Upper lobe of left lung (tissue), 6 donors: ENCODE measurements at regions not wholly inside any gene's neighbourhood (a gene's known extent, or its start where the extent isn't known, plus 50 kb on each side); places are given as distances from the start of the nearest gene placed in this dataset.

Source experiments
- ATAC-seq, 2 donors: fragments of 200-7000 bp; cut with Tn5 transposase; one replicate each; pipeline ENCODE4 v1.9.1; 2022; ENCODE audit warnings: mild to moderate bottlenecking in 2 of 2, moderate library complexity in 2 of 2; ENCODE audit not compliant: low FRiP score in 2 of 2
- DNase-seq, 2 donors: peaks; one replicate each; pipeline ENCODE4 v3.0.0-alpha.2; 2019 to 2020
- H3K27ac ChIP-seq, 4 donors: fragments of 200-600 bp; sonication (generic); one replicate each; pipeline ENCODE4 v1.5.1; 2016 to 2019
- H3K27me3 ChIP-seq, 4 donors: fragments of 200-600 bp; sonication (generic); one replicate each; pipeline ENCODE4 v1.5.1; 2017 to 2019
- H3K36me3 ChIP-seq, 4 donors: fragments of 200-600 bp; sonication (generic); one replicate each; pipeline ENCODE4 v1.5.1; 2016 to 2019
- H3K4me1 ChIP-seq, 4 donors: fragments of 200-600 bp; sonication (generic); one replicate each; pipeline ENCODE4 v1.5.1; 2018 to 2019
- H3K4me3 ChIP-seq, 4 donors: fragments of 200-600 bp; sonication (generic); one replicate each; pipeline ENCODE4 v1.5.1; 2017 to 2019; ENCODE audit warnings: mild to moderate bottlenecking in 2 of 4, moderate library complexity in 1 of 4
- H3K9me3 ChIP-seq, 4 donors: fragments of 200-600 bp; sonication (generic); one replicate each; pipeline ENCODE4 v1.5.1; 2018 to 2019
- EP300 ChIP-seq, 4 donors: sonication (generic); formaldehyde crosslinking; IDR thresholded peaks; one replicate each; pipeline ENCODE4 v1.5.1; 2017; ENCODE audit warnings: antibody characterized with exemption in 4 of 4, control low read depth in 2 of 4
- POLR2A ChIP-seq, 4 donors: fragments of 450-650 bp; IDR thresholded peaks; one replicate each; pipeline ENCODE4 v1.5.1; 2016 to 2017; ENCODE audit warnings: antibody characterized with exemption in 4 of 4, mild to moderate bottlenecking in 2 of 4
- POLR2AphosphoS5 ChIP-seq, 2 donors: sonication (generic); formaldehyde crosslinking; IDR thresholded peaks; one replicate each; pipeline ENCODE4 v1.5.1; 2017; ENCODE audit warnings: antibody characterized with exemption in 2 of 2
- WGBS, 2 donors: methylation state at CpG; one replicate each; pipeline ENCODE4 v1.1.5; 2017 to 2018; 5-methylcytosine and 5-hydroxymethylcytosine counted together
- TF ChIP-seq, protein P1 (sequence below), 6 experiments: fragments of 450-650 bp in 4 of 6; fragments of 200-600 bp in 2 of 6; sonication (generic) in 2 of 6; IDR thresholded peaks; one replicate each; pipeline ENCODE4 v1.5.1; 2016 to 2019; ENCODE audit warnings: antibody characterized with exemption in 6 of 6
- donor health status: DM: no; HTN: no; CAD: no; lungs with moderate emphysema.
- donor health status: DM: no; HTN: yes; CAD: no; lungs with severe emphysema.

- no peak for ATAC-seq
- Histone ChIP-seq H3K4me1 (no peaks in the 10 kb centered on the region), H3K27ac (no peak overlapping the region), H3K4me3 (no peak overlapping the region), H3K36me3 (no peaks in the 10 kb centered on the region), H3K9me3 (no peaks in the 10 kb centered on the region), H3K27me3 (no peaks in the 10 kb centered on the region)
- no peak for DNase-seq
- WGBS, 2 donors, result 51 to 60% methylated on average over 4 of the region's 4 CpGs
- no peak for TF ChIP-seq EP300 (IDR thresholded peaks at IDR 0.05)
Measured at GRCh38 chr11:27882066-27882697, 181.9 kb upstream of the BDNF start.

DNA sequence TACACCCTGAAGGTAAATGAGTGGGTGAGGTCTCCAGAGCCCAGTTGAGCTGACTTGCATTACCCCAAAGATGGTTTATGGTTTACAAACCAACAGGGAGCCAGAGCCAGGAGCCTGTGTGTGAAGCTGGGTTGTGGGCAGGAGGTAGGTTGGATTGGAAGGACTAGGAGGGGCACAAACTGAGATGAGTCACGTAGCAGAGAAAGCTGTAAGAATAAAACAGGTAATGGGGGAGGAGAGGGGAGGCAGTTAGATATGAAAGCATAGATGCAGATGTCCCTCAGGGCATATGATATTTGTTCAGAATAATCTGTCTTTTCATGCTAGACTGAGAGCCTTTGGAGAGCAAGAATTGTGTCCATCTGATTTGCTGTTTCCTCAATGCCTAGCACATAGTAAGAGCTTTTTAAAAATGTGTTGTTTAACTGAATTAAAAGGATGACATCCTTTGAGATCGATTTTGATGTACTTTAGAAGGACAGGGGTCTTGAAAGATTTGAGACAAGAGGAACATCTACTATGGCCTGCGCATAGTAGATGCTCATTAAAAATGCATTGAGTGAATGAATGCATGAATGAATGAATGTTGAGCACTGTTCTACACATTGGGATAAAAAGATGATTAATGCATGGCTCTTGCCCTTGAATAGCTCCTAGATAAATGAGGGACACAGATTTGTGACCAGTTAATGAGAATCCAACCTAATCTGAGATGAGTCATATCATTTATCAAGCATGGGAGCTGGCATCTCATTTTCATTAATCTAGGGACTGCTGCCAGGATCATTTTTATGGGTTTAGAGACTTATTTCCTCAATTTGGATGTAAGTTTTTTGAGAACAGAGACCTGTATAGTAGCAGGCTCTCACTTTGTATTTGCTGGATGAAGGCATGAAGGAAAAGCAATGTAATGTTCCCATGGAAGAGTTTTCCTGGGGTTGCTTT, 175.8 kb upstream of the BDNF start:
- Histone ChIP-seq H3K4me3 (no peak overlapping the region), H3K27me3 (no peaks in the 10 kb centered on the region), H3K36me3 (no peaks in the 10 kb centered on the region), H3K27ac (no peak overlapping the region), H3K9me3 (no peaks in the 10 kb centered on the region), H3K4me1 (no peaks in the 10 kb centered on the region)
- TF ChIP-seq, protein P1, sequence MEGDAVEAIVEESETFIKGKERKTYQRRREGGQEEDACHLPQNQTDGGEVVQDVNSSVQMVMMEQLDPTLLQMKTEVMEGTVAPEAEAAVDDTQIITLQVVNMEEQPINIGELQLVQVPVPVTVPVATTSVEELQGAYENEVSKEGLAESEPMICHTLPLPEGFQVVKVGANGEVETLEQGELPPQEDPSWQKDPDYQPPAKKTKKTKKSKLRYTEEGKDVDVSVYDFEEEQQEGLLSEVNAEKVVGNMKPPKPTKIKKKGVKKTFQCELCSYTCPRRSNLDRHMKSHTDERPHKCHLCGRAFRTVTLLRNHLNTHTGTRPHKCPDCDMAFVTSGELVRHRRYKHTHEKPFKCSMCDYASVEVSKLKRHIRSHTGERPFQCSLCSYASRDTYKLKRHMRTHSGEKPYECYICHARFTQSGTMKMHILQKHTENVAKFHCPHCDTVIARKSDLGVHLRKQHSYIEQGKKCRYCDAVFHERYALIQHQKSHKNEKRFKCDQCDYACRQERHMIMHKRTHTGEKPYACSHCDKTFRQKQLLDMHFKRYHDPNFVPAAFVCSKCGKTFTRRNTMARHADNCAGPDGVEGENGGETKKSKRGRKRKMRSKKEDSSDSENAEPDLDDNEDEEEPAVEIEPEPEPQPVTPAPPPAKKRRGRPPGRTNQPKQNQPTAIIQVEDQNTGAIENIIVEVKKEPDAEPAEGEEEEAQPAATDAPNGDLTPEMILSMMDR (IDR thresholded peaks at IDR 0.05), result no peak
- no peak for TF ChIP-seq POLR2AphosphoS5 (IDR thresholded peaks at IDR 0.05)
- no peak for TF ChIP-seq EP300 (IDR thresholded peaks at IDR 0.05)
- no peak for TF ChIP-seq POLR2A (IDR thresholded peaks at IDR 0.05)
- 62 to 73% methylated on average over 3 of the region's 3 CpGs for WGBS, 2 donors
- ATAC-seq (no peak), DNase-seq (no peak)

GRCh38 chr11:27874998-27875830, 175.0 kb upstream of the BDNF start:
- no peaks in the 10 kb centered on the region for H3K4me1 ChIP-seq
- no peak overlapping the region for H3K27ac ChIP-seq
- H3K9me3 ChIP-seq, result no peaks in the 10 kb centered on the region
- no peak for ATAC-seq
- H3K27me3 ChIP-seq, result no peaks in the 10 kb centered on the region
- H3K4me3 ChIP-seq, result no peak overlapping the region
- H3K36me3 ChIP-seq, result no peaks in the 10 kb centered on the region
- DNase-seq, result no peak
- TF ChIP-seq, protein P1 (IDR thresholded peaks at IDR 0.05), result no peak
- TF ChIP-seq EP300 (IDR thresholded peaks at IDR 0.05), result no peak
- no peak for TF ChIP-seq POLR2A (IDR thresholded peaks at IDR 0.05)
- no peak for TF ChIP-seq POLR2AphosphoS5 (IDR thresholded peaks at IDR 0.05)
- 27 to 40% methylated on average over 7 of the region's 7 CpGs for WGBS, 2 donors

DNA sequence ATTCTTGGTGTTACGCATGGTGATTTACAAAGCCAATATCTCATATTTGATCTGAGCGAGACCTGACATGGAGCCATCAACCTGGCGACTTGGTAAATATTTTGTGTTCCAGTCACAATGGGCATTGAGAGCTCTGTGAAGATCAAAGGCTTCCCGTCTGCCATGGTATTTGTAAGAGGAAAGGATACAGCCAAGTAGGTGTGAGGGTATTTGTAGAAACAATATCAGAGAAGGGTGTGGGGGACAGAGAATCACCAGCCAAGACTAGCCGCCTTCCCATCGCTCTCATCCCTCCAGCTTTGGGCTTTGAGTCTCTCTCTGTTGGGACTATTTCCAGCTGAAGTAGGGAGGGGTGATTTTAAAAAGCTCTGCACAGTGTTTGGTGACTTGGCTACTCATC, 173.4 kb upstream of the BDNF start:
- Histone ChIP-seq H3K27me3 (no peaks in the 10 kb centered on the region), H3K4me1 (no peaks in the 10 kb centered on the region), H3K4me3 (no peak overlapping the region), H3K27ac (no peak overlapping the region), H3K36me3 (no peaks in the 10 kb centered on the region), H3K9me3 (no peaks in the 10 kb centered on the region)
- DNase-seq (no peak), ATAC-seq (no peak)
- 49 to 61% methylated on average over 6 of the region's 6 CpGs for WGBS, 2 donors
- TF ChIP-seq EP300 (IDR thresholded peaks at IDR 0.05) (no peak), POLR2AphosphoS5 (IDR thresholded peaks at IDR 0.05) (no peak), POLR2A (IDR thresholded peaks at IDR 0.05) (no peak)
- TF ChIP-seq, protein P1 (IDR thresholded peaks at IDR 0.05), result no peak

DNA sequence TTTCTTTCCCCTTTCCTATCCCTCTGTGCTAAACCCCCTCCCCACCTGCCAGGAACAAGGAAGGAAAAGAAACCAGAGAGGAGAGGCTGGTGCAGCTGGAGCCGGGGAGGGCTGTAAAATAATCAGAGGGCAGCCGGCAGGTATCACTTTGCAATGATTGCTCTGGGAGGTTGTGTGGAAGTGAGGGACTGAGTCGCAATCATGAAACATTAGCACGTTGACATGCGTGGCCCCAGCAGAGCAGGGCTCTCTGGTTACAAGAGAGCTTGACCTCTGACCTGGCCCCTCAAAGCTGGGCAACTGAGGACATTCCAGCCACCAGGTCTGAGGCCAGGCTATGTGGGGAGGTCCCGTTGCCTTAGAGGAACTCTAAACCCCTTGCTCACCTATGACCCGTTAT, 170.8 kb upstream of the BDNF start:
- H3K4me3 ChIP-seq, result no peak overlapping the region
- H3K9me3 ChIP-seq, result no peaks in the 10 kb centered on the region
- TF ChIP-seq POLR2AphosphoS5 (IDR thresholded peaks at IDR 0.05) (no peak), POLR2A (IDR thresholded peaks at IDR 0.05) (no peak), EP300 (IDR thresholded peaks at IDR 0.05) (no peak)
- TF ChIP-seq, protein P1 (IDR thresholded peaks at IDR 0.05), result no peak
- H3K4me1 ChIP-seq, result no peaks in the 10 kb centered on the region
- no peak overlapping the region for H3K27ac ChIP-seq
- DNase-seq (no peak), ATAC-seq (no peak)
- H3K27me3 ChIP-seq, result no peaks in the 10 kb centered on the region
- H3K36me3 ChIP-seq, result no peaks in the 10 kb centered on the region
- WGBS, 2 donors, result 33 to 38% methylated on average over 7 of the region's 7 CpGs
